DND-41 (cell line): ENCODE measurements at regions not wholly inside any gene's neighbourhood (a gene's known extent, or its start where the extent isn't known, plus 50 kb on each side); places are given as distances from the start of the nearest gene placed in this dataset.
A peak's percentile ranks its signal among the peaks of the same experiment; 100 is the strongest.

Experiments used
- ATAC-seq: fragments of 200-7000 bp; cut with Tn5 transposase; 3 replicates; pipeline ENCODE4 v1.9.1; 2021; ENCODE audit warnings: low read depth; ENCODE audit not compliant: insufficient read depth
- DNase-seq: peaks from one replicate; pipeline ENCODE4 v3.0.0-alpha.2; 2020
- H2AFZ ChIP-seq: 2 replicates; pipeline ENCODE4 v1.6.0; 2012; ENCODE audit warnings: low read depth, low read length
- H3K27ac ChIP-seq: 2 replicates; pipeline ENCODE4 v1.5.1; 2012; ENCODE audit warnings: low read length, inconsistent platforms
- H3K27me3 ChIP-seq: fragments of 200-600 bp; sonication (generic); 2 replicates; pipeline ENCODE4 v1.6.0; 2012; ENCODE audit warnings: low read length, mild to moderate bottlenecking, inconsistent platforms; ENCODE audit not compliant: insufficient read depth, poor library complexity
- H3K36me3 ChIP-seq: 2 replicates; pipeline ENCODE4 v1.5.1; 2012; ENCODE audit warnings: low read length, inconsistent platforms; ENCODE audit not compliant: insufficient read depth
- H3K4me1 ChIP-seq: 2 replicates; pipeline ENCODE4 v1.5.1; 2012; ENCODE audit warnings: mild to moderate bottlenecking, low read length; ENCODE audit not compliant: insufficient read depth
- H3K4me2 ChIP-seq: 2 replicates; pipeline ENCODE4 v1.6.0; 2012; ENCODE audit warnings: mild to moderate bottlenecking, moderate library complexity, low read length, inconsistent platforms; ENCODE audit not compliant: insufficient read depth
- H3K4me3 ChIP-seq, 2 experiments: fragments of 200-600 bp in 1 of 2; shearing (Covaris generic) in 1 of 2; 2 replicates each; pipeline ENCODE4 v1.5.1; 2012 to 2016; ENCODE audit warnings: inconsistent platforms in 2 of 2, low read length in 2 of 2, mild to moderate bottlenecking in 2 of 2, low read depth in 1 of 2, moderate library complexity in 1 of 2
- H3K79me2 ChIP-seq: 2 replicates; pipeline ENCODE4 v1.6.0; 2012; ENCODE audit warnings: low read length, inconsistent platforms; ENCODE audit not compliant: insufficient read depth
- H3K9ac ChIP-seq: 2 replicates; pipeline ENCODE4 v1.6.0; 2012; ENCODE audit warnings: low read depth, mild to moderate bottlenecking, inconsistent platforms, low read length, moderate library complexity
- H3K9me3 ChIP-seq: 2 replicates; pipeline ENCODE4 v1.5.1; 2012; ENCODE audit warnings: low read length, moderate library complexity, mild to moderate bottlenecking, inconsistent platforms; ENCODE audit not compliant: insufficient read depth, severe bottlenecking
- H4K20me1 ChIP-seq: 2 replicates; pipeline ENCODE4 v1.6.0; 2012; ENCODE audit warnings: low read length; ENCODE audit not compliant: insufficient read depth
- EZH2 ChIP-seq: IDR thresholded peaks from 3 replicates; pipeline ENCODE4 v1.6.1; 2012; ENCODE audit warnings: borderline replicate concordance, low read depth, mild to moderate bottlenecking, moderate library complexity, low read length, inconsistent platforms; ENCODE audit not compliant: severe bottlenecking
- TF ChIP-seq, protein P1 (sequence below): IDR thresholded peaks from 2 replicates; pipeline ENCODE4 v1.5.1; 2012; ENCODE audit warnings: borderline replicate concordance, low read length, moderate library complexity, mild to moderate bottlenecking; ENCODE audit not compliant: poor library complexity, severe bottlenecking; ENCODE audit errors: extremely low read depth

- ATAC-seq, result no peak
- no peaks in the 10 kb centered on the region for H3K4me1 ChIP-seq
These were observed 303.1 kb downstream of the GPD2 start for GRCh38 chr2:156739301-156739700.

GRCh38 chr2:156745619-156746018 lies 309.4 kb downstream of the GPD2 start:
- H3K27ac ChIP-seq, result no peak overlapping the region
- no peak overlapping the region for H3K9ac ChIP-seq
- ATAC-seq (no peak), DNase-seq (no peak)
- H4K20me1 ChIP-seq, result no peaks in the 10 kb centered on the region
- H3K9me3 ChIP-seq, result no peaks in the 10 kb centered on the region
- H3K4me3 ChIP-seq, result no peak overlapping the region
- H3K4me1 ChIP-seq, result peaks cover 24% of the 10 kb centered on the region
- H3K27me3 ChIP-seq, result no peaks in the 10 kb centered on the region
- no peaks in the 10 kb centered on the region for H3K36me3 ChIP-seq
- H3K79me2 ChIP-seq, result no peaks in the 10 kb centered on the region
- no peak overlapping the region for H3K4me2 ChIP-seq
- TF ChIP-seq, protein P1, sequence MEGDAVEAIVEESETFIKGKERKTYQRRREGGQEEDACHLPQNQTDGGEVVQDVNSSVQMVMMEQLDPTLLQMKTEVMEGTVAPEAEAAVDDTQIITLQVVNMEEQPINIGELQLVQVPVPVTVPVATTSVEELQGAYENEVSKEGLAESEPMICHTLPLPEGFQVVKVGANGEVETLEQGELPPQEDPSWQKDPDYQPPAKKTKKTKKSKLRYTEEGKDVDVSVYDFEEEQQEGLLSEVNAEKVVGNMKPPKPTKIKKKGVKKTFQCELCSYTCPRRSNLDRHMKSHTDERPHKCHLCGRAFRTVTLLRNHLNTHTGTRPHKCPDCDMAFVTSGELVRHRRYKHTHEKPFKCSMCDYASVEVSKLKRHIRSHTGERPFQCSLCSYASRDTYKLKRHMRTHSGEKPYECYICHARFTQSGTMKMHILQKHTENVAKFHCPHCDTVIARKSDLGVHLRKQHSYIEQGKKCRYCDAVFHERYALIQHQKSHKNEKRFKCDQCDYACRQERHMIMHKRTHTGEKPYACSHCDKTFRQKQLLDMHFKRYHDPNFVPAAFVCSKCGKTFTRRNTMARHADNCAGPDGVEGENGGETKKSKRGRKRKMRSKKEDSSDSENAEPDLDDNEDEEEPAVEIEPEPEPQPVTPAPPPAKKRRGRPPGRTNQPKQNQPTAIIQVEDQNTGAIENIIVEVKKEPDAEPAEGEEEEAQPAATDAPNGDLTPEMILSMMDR, result no peak
- TF ChIP-seq EZH2, result no peak
- no peak overlapping the region for H2AFZ ChIP-seq

More at GRCh38 chr2:156739301-156739700, 303.1 kb downstream of the GPD2 start:
- Histone ChIP-seq H3K27me3 (no peaks in the 10 kb centered on the region), H3K9ac (no peak overlapping the region), H3K4me3 (no peak overlapping the region), H3K36me3 (no peaks in the 10 kb centered on the region), H4K20me1 (no peaks in the 10 kb centered on the region), H3K4me2 (no peak overlapping the region), H3K79me2 (no peaks in the 10 kb centered on the region), H2AFZ (no peak overlapping the region), H3K27ac (no peak overlapping the region), H3K9me3 (no peaks in the 10 kb centered on the region)
- DNase-seq, result no peak
- TF ChIP-seq EZH2, result no peak
- TF ChIP-seq, protein P1, result no peak

DNA sequence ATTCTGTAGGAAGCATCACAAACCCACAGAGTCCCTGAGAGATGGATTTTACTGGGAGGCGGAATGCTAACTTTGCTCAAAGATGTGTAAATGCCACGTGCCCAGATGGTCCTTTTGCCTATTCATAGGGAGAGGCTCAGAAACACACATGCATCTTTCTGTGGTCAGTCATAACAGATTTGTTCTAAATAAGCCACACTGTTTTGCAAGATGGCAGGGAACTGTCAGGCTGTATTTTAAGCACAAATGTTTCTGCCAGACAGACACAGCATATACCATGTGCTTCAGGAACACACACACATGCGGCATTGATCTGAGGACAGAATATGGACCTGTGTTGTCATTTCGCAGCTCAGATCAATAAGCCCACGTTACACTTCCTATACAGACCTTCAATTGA lies 312.0 kb downstream of the GPD2 start:
- peak; percentile 56 for ATAC-seq

More for the DNA sequence above, 312.0 kb downstream of the GPD2 start:
- Histone ChIP-seq H3K4me3 (peak overlapping the region in 1 of 2 experiments; percentile 7; a peak in 1 of 4 replicates), H3K9ac (peak overlapping the region; percentile 30), H3K9me3 (no peaks in the 10 kb centered on the region), H3K27ac (peak overlapping the region; percentile 83), H3K4me1 (peaks cover 24% of the 10 kb centered on the region), H3K4me2 (peak overlapping the region; percentile 54), H4K20me1 (no peaks in the 10 kb centered on the region), H3K36me3 (no peaks in the 10 kb centered on the region), H2AFZ (peak overlapping the region; percentile 69), H3K79me2 (no peaks in the 10 kb centered on the region), H3K27me3 (no peaks in the 10 kb centered on the region)
- DNase-seq, result peak; percentile 15
- TF ChIP-seq, protein P1, result no peak
- TF ChIP-seq EZH2, result no peak
